Upper lobe of left lung (tissue), 6 donors: ENCODE measurements at regions not wholly inside any gene's neighbourhood (a gene's known extent, or its start where the extent isn't known, plus 50 kb on each side); places are given as distances from the start of the nearest gene placed in this dataset.

Experiments used
- ATAC-seq, 2 donors: fragments of 200-7000 bp; cut with Tn5 transposase; one replicate each; pipeline ENCODE4 v1.9.1; 2022; ENCODE audit warnings: mild to moderate bottlenecking in 2 of 2, moderate library complexity in 2 of 2; ENCODE audit not compliant: low FRiP score in 2 of 2
- DNase-seq, 2 donors: peaks; one replicate each; pipeline ENCODE4 v3.0.0-alpha.2; 2019 to 2020
- H3K27ac ChIP-seq, 4 donors: fragments of 200-600 bp; sonication (generic); one replicate each; pipeline ENCODE4 v1.5.1; 2016 to 2019
- H3K27me3 ChIP-seq, 4 donors: fragments of 200-600 bp; sonication (generic); one replicate each; pipeline ENCODE4 v1.5.1; 2017 to 2019
- H3K36me3 ChIP-seq, 4 donors: fragments of 200-600 bp; sonication (generic); one replicate each; pipeline ENCODE4 v1.5.1; 2016 to 2019
- H3K4me1 ChIP-seq, 4 donors: fragments of 200-600 bp; sonication (generic); one replicate each; pipeline ENCODE4 v1.5.1; 2018 to 2019
- H3K4me3 ChIP-seq, 4 donors: fragments of 200-600 bp; sonication (generic); one replicate each; pipeline ENCODE4 v1.5.1; 2017 to 2019; ENCODE audit warnings: mild to moderate bottlenecking in 2 of 4, moderate library complexity in 1 of 4
- H3K9me3 ChIP-seq, 4 donors: fragments of 200-600 bp; sonication (generic); one replicate each; pipeline ENCODE4 v1.5.1; 2018 to 2019
- CTCF ChIP-seq, 6 experiments: fragments of 450-650 bp in 4 of 6; fragments of 200-600 bp in 2 of 6; sonication (generic) in 2 of 6; IDR thresholded peaks; one replicate each; pipeline ENCODE4 v1.5.1; 2016 to 2019; ENCODE audit warnings: antibody characterized with exemption in 6 of 6
- EP300 ChIP-seq, 4 donors: sonication (generic); formaldehyde crosslinking; IDR thresholded peaks; one replicate each; pipeline ENCODE4 v1.5.1; 2017; ENCODE audit warnings: antibody characterized with exemption in 4 of 4, control low read depth in 2 of 4
- POLR2A ChIP-seq, 4 donors: fragments of 450-650 bp; IDR thresholded peaks; one replicate each; pipeline ENCODE4 v1.5.1; 2016 to 2017; ENCODE audit warnings: antibody characterized with exemption in 4 of 4, mild to moderate bottlenecking in 2 of 4
- POLR2AphosphoS5 ChIP-seq, 2 donors: sonication (generic); formaldehyde crosslinking; IDR thresholded peaks; one replicate each; pipeline ENCODE4 v1.5.1; 2017; ENCODE audit warnings: antibody characterized with exemption in 2 of 2
- WGBS, 2 donors: methylation state at CpG; one replicate each; pipeline ENCODE4 v1.1.5; 2017 to 2018; 5-methylcytosine and 5-hydroxymethylcytosine counted together
- donor health status: DM: no; HTN: no; CAD: no; lungs with moderate emphysema.
- donor health status: DM: no; HTN: yes; CAD: no; lungs with severe emphysema.

GRCh38 chr3:184508938-184509337 lies 52.6 kb upstream of the EPHB3 start:
- WGBS, 2 donors, result 77% methylated on average over 8 of the region's 8 CpGs; no CpG with 5 or more reads in 1 of the 2 donors
- no peak for ATAC-seq
- no peak for DNase-seq
- Histone ChIP-seq H3K36me3 (no peaks in the 10 kb centered on the region), H3K27ac (no peak overlapping the region), H3K27me3 (peaks cover 0 to 9% (median 2%) of the 10 kb centered on the region in 4 donors), H3K9me3 (no peaks in the 10 kb centered on the region), H3K4me1 (peaks cover 9 to 11% (median 9%) of the 10 kb centered on the region in 4 donors), H3K4me3 (no peak overlapping the region)
- no peak for TF ChIP-seq CTCF (IDR thresholded peaks at IDR 0.05)
- TF ChIP-seq POLR2AphosphoS5 (IDR thresholded peaks at IDR 0.05), result no peak
- no peak for TF ChIP-seq EP300 (IDR thresholded peaks at IDR 0.05)
- TF ChIP-seq POLR2A (IDR thresholded peaks at IDR 0.05), result no peak

GRCh38 chr3:184511741-184512140 lies 49.8 kb upstream of the EPHB3 start:
- Histone ChIP-seq H3K27ac (no peak overlapping the region), H3K4me3 (no peak overlapping the region), H3K9me3 (no peaks in the 10 kb centered on the region), H3K27me3 (peaks cover 0 to 9% (median 2%) of the 10 kb centered on the region in 4 donors), H3K36me3 (no peaks in the 10 kb centered on the region), H3K4me1 (peaks cover 12 to 17% (median 14%) of the 10 kb centered on the region in 4 donors)
- WGBS, 2 donors, result 88 to 92% methylated on average over 2 of the region's 2 CpGs
- TF ChIP-seq POLR2AphosphoS5 (IDR thresholded peaks at IDR 0.05) (no peak), POLR2A (IDR thresholded peaks at IDR 0.05) (no peak), CTCF (IDR thresholded peaks at IDR 0.05) (no peak), EP300 (IDR thresholded peaks at IDR 0.05) (no peak)
- ATAC-seq (no peak), DNase-seq (no peak)
